IMR-90 (cell line): ENCODE measurements at regions not wholly inside any gene's neighbourhood (a gene's known extent, or its start where the extent isn't known, plus 50 kb on each side); places are given as distances from the start of the nearest gene placed in this dataset.

ENCODE experiments used
- ATAC-seq: fragments of 200-7000 bp; cut with Tn5 transposase; 2 replicates; pipeline ENCODE4 v1.9.1; 2020; ENCODE audit warnings: low read depth, mild to moderate bottlenecking, moderate library complexity
- BruUV-seq: library from RNA; stranded (reverse); fragments of 400-500 nt; replicated peaks from 2 replicates; lab custom pipeline; 2021; lab: Mats Ljungman, UMichigan
- CTCF ChIA-PET: fragments of 300-600 bp; formaldehyde crosslinking; extraction: SDS; loops from one replicate; lab custom pipeline; 2021; ENCODE audit warnings: antibody characterized with exemption; lab: Yijun Ruan, JAX
- POLR2A ChIA-PET: fragments of 300-600 bp; sonication (Branson Sonifier 250); formaldehyde crosslinking; loops from one replicate; lab custom pipeline; 2022; ENCODE audit warnings: antibody characterized with exemption; ENCODE audit not compliant: unreplicated experiment; lab: Charles Lee
- DNase-seq: peaks from one replicate; pipeline ENCODE4 v3.0.0; 2013
- H2AFZ ChIP-seq: replicated peaks from 2 replicates; pipeline ENCODE3; 2013; ENCODE audit warnings: low read length, mild to moderate bottlenecking; ENCODE audit not compliant: poor library complexity
- H2AK5ac ChIP-seq: 2 replicates; pipeline ENCODE4 v1.6.1; 2013; ENCODE audit warnings: low read depth, low read length, inconsistent platforms
- H2AK9ac ChIP-seq: replicated peaks from 2 replicates; pipeline ENCODE3; 2013; ENCODE audit warnings: mild to moderate bottlenecking, low read depth, low read length, moderate library complexity; ENCODE audit not compliant: poor library complexity
- H2BK120ac ChIP-seq: 2 replicates; pipeline ENCODE4 v1.6.1; 2013; ENCODE audit warnings: low read depth, low read length, inconsistent platforms
- H2BK15ac ChIP-seq: 3 replicates; pipeline ENCODE4 v1.6.1; 2013; ENCODE audit warnings: low read depth, low read length, inconsistent platforms
- H2BK20ac ChIP-seq: 2 replicates; pipeline ENCODE4 v1.6.1; 2013; ENCODE audit warnings: low read depth, mild to moderate bottlenecking, inconsistent platforms, low read length, moderate library complexity
- H2BK5ac ChIP-seq: 2 replicates; pipeline ENCODE4 v1.6.1; 2013; ENCODE audit warnings: mild to moderate bottlenecking, low read depth, low read length, inconsistent platforms; ENCODE audit not compliant: poor library complexity, severe bottlenecking
- H3K14ac ChIP-seq: replicated peaks from 2 replicates; pipeline ENCODE4 v1.6.1; 2013; ENCODE audit warnings: low read depth, low read length, inconsistent platforms
- H3K18ac ChIP-seq: 2 replicates; pipeline ENCODE4 v1.6.1; 2013; ENCODE audit warnings: low read depth, low read length, control low read depth
- H3K23ac ChIP-seq: 2 replicates; pipeline ENCODE4 v1.6.1; 2013; ENCODE audit warnings: low read depth, low read length, inconsistent platforms
- H3K27ac ChIP-seq: 2 replicates; pipeline ENCODE4 v1.5.1; 2013; ENCODE audit warnings: mild to moderate bottlenecking, control low read depth, low read length; ENCODE audit not compliant: insufficient read depth
- H3K27me3 ChIP-seq: 2 replicates; pipeline ENCODE4 v1.6.1; 2013; ENCODE audit warnings: low read length; ENCODE audit not compliant: control insufficient read depth, insufficient read depth
- H3K36me3 ChIP-seq: 2 replicates; pipeline ENCODE4 v1.6.1; 2013; ENCODE audit warnings: low read length, mixed read lengths; ENCODE audit not compliant: control insufficient read depth, insufficient read depth
- H3K4ac ChIP-seq: 2 replicates; pipeline ENCODE4 v1.6.1; 2013; ENCODE audit warnings: low read depth, low read length, inconsistent platforms
- H3K4me1 ChIP-seq: 2 replicates; pipeline ENCODE4 v1.6.1; 2013; ENCODE audit warnings: low read length, mixed read lengths; ENCODE audit not compliant: control insufficient read depth, insufficient read depth
- H3K4me2 ChIP-seq: 2 replicates; pipeline ENCODE4 v1.6.1; 2013; ENCODE audit warnings: low read depth, mild to moderate bottlenecking, control low read depth, low read length, moderate library complexity
- H3K4me3 ChIP-seq: 2 replicates; pipeline ENCODE4 v1.5.1; 2013; ENCODE audit warnings: low read depth, mild to moderate bottlenecking, control low read depth, low read length, moderate library complexity; ENCODE audit not compliant: insufficient read depth
- H3K56ac ChIP-seq: 2 replicates; pipeline ENCODE4 v1.6.1; 2013; ENCODE audit warnings: low read length, inconsistent platforms; ENCODE audit not compliant: insufficient read depth; ENCODE audit errors: extremely low read depth
- H3K79me1 ChIP-seq, 2 experiments: 2 replicates each; pipeline ENCODE4 v1.6.1; 2013; ENCODE audit warnings: low read length in 2 of 2, inconsistent platforms in 1 of 2, low read depth in 1 of 2
- H3K9ac ChIP-seq: 2 replicates; pipeline ENCODE4 v1.6.1; 2013; ENCODE audit warnings: low read depth, low read length, control low read depth
- H3K9me1 ChIP-seq: 2 replicates; pipeline ENCODE4 v1.6.1; 2013; ENCODE audit warnings: low read length, inconsistent platforms; ENCODE audit not compliant: insufficient read depth
- H3K9me3 ChIP-seq: 2 replicates; pipeline ENCODE4 v1.6.1; 2013; ENCODE audit warnings: low read length; ENCODE audit not compliant: control insufficient read depth, insufficient read depth
- H4K20me1 ChIP-seq: 2 replicates; pipeline ENCODE4 v1.6.1; 2013; ENCODE audit warnings: low read length, inconsistent platforms; ENCODE audit not compliant: insufficient read depth
- H4K5ac ChIP-seq: 2 replicates; pipeline ENCODE4 v1.6.1; 2013; ENCODE audit warnings: mild to moderate bottlenecking, low read depth, low read length, control low read depth
- H4K8ac ChIP-seq, 2 experiments: 2 replicates each; pipeline ENCODE4 v1.6.1; 2013; ENCODE audit warnings: low read depth in 2 of 2, low read length in 2 of 2, control low read depth in 1 of 2, inconsistent platforms in 1 of 2
- H4K91ac ChIP-seq: 2 replicates; pipeline ENCODE4 v1.6.1; 2013; ENCODE audit warnings: low read depth, low read length, inconsistent platforms; ENCODE audit not compliant: insufficient read depth
- BHLHE40 ChIP-seq: fragments of 150-350 bp; IDR thresholded peaks from 2 replicates; pipeline ENCODE4 v1.6.1; 2016; ENCODE audit warnings: mild to moderate bottlenecking, low read depth, low read length
- CEBPB ChIP-seq: IDR thresholded peaks from 2 replicates; pipeline ENCODE4 v1.6.1; 2012; ENCODE audit warnings: low read depth, low read length, improper control_type of control experiment
- CHD1 ChIP-seq: IDR thresholded peaks from 2 replicates; pipeline ENCODE4 v1.6.1; 2012; ENCODE audit warnings: low read depth, low read length, improper control_type of control experiment
- ELK1 ChIP-seq: fragments of 150-350 bp; IDR thresholded peaks from 2 replicates; pipeline ENCODE4 v1.6.1; 2016; ENCODE audit warnings: low read depth, mild to moderate bottlenecking, low read length, moderate library complexity, borderline replicate concordance
- FOS ChIP-seq: fragments of 150-350 bp; IDR thresholded peaks from 2 replicates; pipeline ENCODE4 v1.6.1; 2016; ENCODE audit warnings: low read depth, low read length
- MAFK ChIP-seq: IDR thresholded peaks from 2 replicates; pipeline ENCODE4 v1.6.1; 2012; ENCODE audit warnings: low read depth, low read length, improper control_type of control experiment
- MAZ ChIP-seq: IDR thresholded peaks from 2 replicates; pipeline ENCODE4 v1.6.1; 2012; ENCODE audit warnings: low read depth, mild to moderate bottlenecking, low read length, improper control_type of control experiment, moderate library complexity, borderline replicate concordance
- MXI1 ChIP-seq: IDR thresholded peaks from 2 replicates; pipeline ENCODE4 v1.6.1; 2012; ENCODE audit warnings: low read depth, mild to moderate bottlenecking, low read length, moderate library complexity, borderline replicate concordance
- NFE2L2 ChIP-seq: fragments of 150-350 bp; IDR thresholded peaks from 2 replicates; pipeline ENCODE4 v1.6.1; 2016; ENCODE audit warnings: low read depth, mild to moderate bottlenecking, low read length
- POLR2A ChIP-seq: IDR thresholded peaks from 2 replicates; pipeline ENCODE4 v1.6.1; 2012; ENCODE audit warnings: mild to moderate bottlenecking, low read depth, low read length
- RAD21 ChIP-seq: IDR thresholded peaks from 2 replicates; pipeline ENCODE4 v1.6.1; 2012; ENCODE audit warnings: low read length, improper control_type of control experiment
- RCOR1 ChIP-seq: IDR thresholded peaks from 2 replicates; pipeline ENCODE4 v1.6.1; 2012; ENCODE audit warnings: mild to moderate bottlenecking, low read length, improper control_type of control experiment; ENCODE audit not compliant: insufficient replicate concordance
- RFX5 ChIP-seq: IDR thresholded peaks from 2 replicates; pipeline ENCODE4 v1.8.0; 2012; ENCODE audit warnings: low read depth, mild to moderate bottlenecking, low read length, moderate library complexity
- SMC3 ChIP-seq: fragments of 150-350 bp; IDR thresholded peaks from 2 replicates; pipeline ENCODE4 v1.6.1; 2016; ENCODE audit warnings: low read depth, mild to moderate bottlenecking, antibody characterized with exemption, low read length, moderate library complexity
- WGBS, 2 experiments: methylation state at CpG; one replicate each; pipeline versions ENCODE4 v1.1.5 to v1.1.7; 2013; ENCODE audit warnings: missing lambda C conversion rate in 2 of 2; ENCODE audit not compliant: insufficient read length in 1 of 2; ENCODE audit errors: extremely low coverage in 2 of 2; 5-methylcytosine and 5-hydroxymethylcytosine counted together
- dilution Hi-C: fragments of 300-500 bp; cut with HindIII; formaldehyde crosslinking; loops from one replicate; pipeline ENCODE4 v1.14.3; 2018; ENCODE audit warnings: low sequenced_read_pairs; ENCODE audit not compliant: unreplicated experiment
- in situ Hi-C: fragments of 300-500 bp; cut with MboI; formaldehyde crosslinking; loops from 3 replicates; pipeline ENCODE4 v1.14.3; 2019; ENCODE audit warnings: low sequenced_read_pairs, inconsistent platforms, mixed read lengths
- intact Hi-C: fragments of 100-400 bp; cut with micrococcal nuclease; formaldehyde crosslinking; loops from 2 replicates; pipeline ENCODE4 v1.10.0; 2022
- TF ChIP-seq, protein P1 (sequence below): conservative IDR thresholded peaks from 2 replicates; pipeline ENCODE4 v1.5.1; 2012; ENCODE audit warnings: mild to moderate bottlenecking, low read depth, low read length, improper control_type of control experiment
- TF ChIP-seq, protein P2 (sequence below): fragments of 150-350 bp; IDR thresholded peaks from 2 replicates; pipeline ENCODE4 v1.6.1; 2017; ENCODE audit warnings: mild to moderate bottlenecking, antibody characterized with exemption, low read length, low read depth

GRCh38 chr9:82354279-82354659 is 365.7 kb downstream of the SPATA31D1 start:
- ChIA-PET CTCF (no interaction called here), POLR2A (no interaction called here)
- H2AFZ ChIP-seq, result no peak overlapping the region
- peak overlapping the region; percentile 60 for H2BK120ac ChIP-seq
- DNase-seq (peak; percentile 93), ATAC-seq (peak; percentile 79)
- H2BK20ac ChIP-seq, result peak overlapping the region; percentile 47; the same call in 1 of the 2 replicates
- WGBS, 2 experiments, result no CpG with 5 or more reads among the region's 2 CpGs
- no peak overlapping the region for H3K14ac ChIP-seq
- H3K4ac ChIP-seq, result peak overlapping the region; percentile 57
- H4K20me1 ChIP-seq, result no peaks in the 10 kb centered on the region
- dilution Hi-C loops, result no loop called here
- in situ Hi-C loops, result no loop called here
- no peaks in the 10 kb centered on the region for H3K9me3 ChIP-seq
- no peaks in the 10 kb centered on the region for H3K79me1 ChIP-seq
- H3K27ac ChIP-seq, result no peak overlapping the region; the same call in 1 of the 2 replicates
- no TSS peak for BruUV-seq
- H2BK15ac ChIP-seq, result peak overlapping the region; percentile 36; the same call in 1 of the 3 replicates
- intact Hi-C loops, result no loop called here
- H3K9me1 ChIP-seq, result 0 out of 2 replicates have a peak, but pooled peaks cover 7% of the 10 kb centered on the region
- H3K9ac ChIP-seq, result no peak overlapping the region
- H2AK5ac ChIP-seq, result peak overlapping the region; percentile 21
- peaks cover 10% of the 10 kb centered on the region for H3K4me1 ChIP-seq
- no peaks in the 10 kb centered on the region for H3K36me3 ChIP-seq
- H3K4me2 ChIP-seq, result no peak overlapping the region
- H4K8ac ChIP-seq, result peak overlapping the region; percentile 6 to 67; a peak in 3 of 4 replicates
- no peaks in the 10 kb centered on the region for H3K27me3 ChIP-seq
- H3K18ac ChIP-seq, result peak overlapping the region; percentile 1; the same call in 1 of the 2 replicates
- H4K91ac ChIP-seq, result peak overlapping the region; percentile 72
- peak overlapping the region; percentile 72 for H2BK5ac ChIP-seq
- no peak overlapping the region for H3K23ac ChIP-seq
- H2AK9ac ChIP-seq, result peak overlapping the region; percentile 1
- TF ChIP-seq MAZ, result no peak
- TF ChIP-seq ELK1, result no peak
- TF ChIP-seq, protein P1, sequence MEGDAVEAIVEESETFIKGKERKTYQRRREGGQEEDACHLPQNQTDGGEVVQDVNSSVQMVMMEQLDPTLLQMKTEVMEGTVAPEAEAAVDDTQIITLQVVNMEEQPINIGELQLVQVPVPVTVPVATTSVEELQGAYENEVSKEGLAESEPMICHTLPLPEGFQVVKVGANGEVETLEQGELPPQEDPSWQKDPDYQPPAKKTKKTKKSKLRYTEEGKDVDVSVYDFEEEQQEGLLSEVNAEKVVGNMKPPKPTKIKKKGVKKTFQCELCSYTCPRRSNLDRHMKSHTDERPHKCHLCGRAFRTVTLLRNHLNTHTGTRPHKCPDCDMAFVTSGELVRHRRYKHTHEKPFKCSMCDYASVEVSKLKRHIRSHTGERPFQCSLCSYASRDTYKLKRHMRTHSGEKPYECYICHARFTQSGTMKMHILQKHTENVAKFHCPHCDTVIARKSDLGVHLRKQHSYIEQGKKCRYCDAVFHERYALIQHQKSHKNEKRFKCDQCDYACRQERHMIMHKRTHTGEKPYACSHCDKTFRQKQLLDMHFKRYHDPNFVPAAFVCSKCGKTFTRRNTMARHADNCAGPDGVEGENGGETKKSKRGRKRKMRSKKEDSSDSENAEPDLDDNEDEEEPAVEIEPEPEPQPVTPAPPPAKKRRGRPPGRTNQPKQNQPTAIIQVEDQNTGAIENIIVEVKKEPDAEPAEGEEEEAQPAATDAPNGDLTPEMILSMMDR, result no peak
- peak; percentile 37; the same call in 1 of the 2 replicates for TF ChIP-seq BHLHE40
- TF ChIP-seq MAFK, result 0 out of 2 replicates have a peak, but pooled peaks have one; percentile 30
- no peak for TF ChIP-seq RAD21
- no peak for TF ChIP-seq POLR2A
- TF ChIP-seq, protein P2, sequence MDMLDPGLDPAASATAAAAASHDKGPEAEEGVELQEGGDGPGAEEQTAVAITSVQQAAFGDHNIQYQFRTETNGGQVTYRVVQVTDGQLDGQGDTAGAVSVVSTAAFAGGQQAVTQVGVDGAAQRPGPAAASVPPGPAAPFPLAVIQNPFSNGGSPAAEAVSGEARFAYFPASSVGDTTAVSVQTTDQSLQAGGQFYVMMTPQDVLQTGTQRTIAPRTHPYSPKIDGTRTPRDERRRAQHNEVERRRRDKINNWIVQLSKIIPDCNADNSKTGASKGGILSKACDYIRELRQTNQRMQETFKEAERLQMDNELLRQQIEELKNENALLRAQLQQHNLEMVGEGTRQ, result no peak
- TF ChIP-seq MXI1, result no peak
- no peak for TF ChIP-seq CHD1
- TF ChIP-seq CEBPB, result peak; percentile 85
- peak; percentile 47; the same call in 1 of the 2 replicates for TF ChIP-seq NFE2L2
- TF ChIP-seq FOS, result peak; percentile 82
- no peak for TF ChIP-seq RFX5
- TF ChIP-seq RCOR1, result no peak
- TF ChIP-seq SMC3, result no peak
- H3K56ac ChIP-seq, result no peak overlapping the region
- no peak overlapping the region; the same call in 1 of the 2 replicates for H4K5ac ChIP-seq
- no peak overlapping the region for H3K4me3 ChIP-seq
